Bronchial epithelial cell (primary cell): ENCODE measurements at regions not wholly inside any gene's neighbourhood (a gene's known extent, or its start where the extent isn't known, plus 50 kb on each side); places are given as distances from the start of the nearest gene placed in this dataset.

ENCODE experiments used
- DNase-seq: peaks from one replicate; pipeline ENCODE4 v3.0.0-alpha.2; 2010; ENCODE audit warnings: low read depth
- FAIRE-seq: peaks from 2 replicates; lab custom pipeline; 2011; peaks lifted over from hg19 to GRCh38; lab: Jason Lieb, UNC
- H3K27me3 ChIP-seq: 2 replicates; pipeline ENCODE4 v1.5.1; 2011; ENCODE audit warnings: low read length; ENCODE audit not compliant: control insufficient read depth, insufficient read depth
- H3K36me3 ChIP-seq: 2 replicates; pipeline ENCODE4 v1.5.1; 2011; ENCODE audit warnings: low read length; ENCODE audit not compliant: control insufficient read depth, insufficient read depth
- H3K4me3 ChIP-seq: 2 replicates; pipeline ENCODE4 v1.5.1; 2011; ENCODE audit warnings: mild to moderate bottlenecking, low read depth, low read length, control low read depth
- TF ChIP-seq, protein P1 (sequence below): IDR thresholded peaks from 2 replicates; pipeline ENCODE4 v1.5.1; 2011; ENCODE audit warnings: mild to moderate bottlenecking, moderate library complexity, low read length, control low read depth, inconsistent platforms; ENCODE audit not compliant: insufficient read depth, severe bottlenecking

DNA sequence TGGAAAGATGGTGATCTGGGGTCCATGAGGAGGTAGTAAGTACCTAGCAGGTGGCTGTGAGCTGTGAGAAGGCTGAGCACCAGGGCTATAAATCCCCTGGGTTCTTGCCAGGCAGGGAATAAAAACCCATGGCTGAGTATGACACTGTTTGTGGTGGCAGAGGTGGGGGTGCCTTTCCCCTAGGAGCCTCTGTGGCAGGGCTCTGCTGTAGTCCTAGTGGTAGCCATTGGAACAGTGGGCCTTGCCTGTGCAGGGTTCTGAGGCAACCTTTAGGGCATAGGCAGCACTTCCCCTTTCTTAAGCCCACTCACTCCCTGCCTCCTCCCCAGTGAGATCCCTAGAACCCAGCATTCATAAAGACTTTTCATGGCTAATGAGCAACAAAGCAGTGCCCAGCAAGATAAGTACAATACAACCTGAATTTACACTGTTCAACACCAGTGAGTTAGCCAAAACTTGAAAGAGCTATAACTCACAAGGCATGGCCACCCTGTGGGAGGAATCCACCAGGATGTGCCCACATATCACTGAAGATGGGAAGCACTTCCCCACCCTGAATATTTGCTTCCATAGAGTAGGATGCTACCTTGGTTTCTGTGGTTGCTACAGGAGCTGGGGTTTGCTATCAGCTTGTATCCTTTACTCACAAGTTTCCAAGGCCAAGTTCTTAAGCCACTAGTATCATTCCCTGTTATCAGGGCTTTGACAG, 100.9 kb upstream of the NEUROD1 start:
- FAIRE-seq (no peak), DNase-seq (no peak)
- Histone ChIP-seq H3K4me3 (no peak overlapping the region), H3K27me3 (no peaks in the 10 kb centered on the region), H3K36me3 (no peaks in the 10 kb centered on the region)
- TF ChIP-seq, protein P1, sequence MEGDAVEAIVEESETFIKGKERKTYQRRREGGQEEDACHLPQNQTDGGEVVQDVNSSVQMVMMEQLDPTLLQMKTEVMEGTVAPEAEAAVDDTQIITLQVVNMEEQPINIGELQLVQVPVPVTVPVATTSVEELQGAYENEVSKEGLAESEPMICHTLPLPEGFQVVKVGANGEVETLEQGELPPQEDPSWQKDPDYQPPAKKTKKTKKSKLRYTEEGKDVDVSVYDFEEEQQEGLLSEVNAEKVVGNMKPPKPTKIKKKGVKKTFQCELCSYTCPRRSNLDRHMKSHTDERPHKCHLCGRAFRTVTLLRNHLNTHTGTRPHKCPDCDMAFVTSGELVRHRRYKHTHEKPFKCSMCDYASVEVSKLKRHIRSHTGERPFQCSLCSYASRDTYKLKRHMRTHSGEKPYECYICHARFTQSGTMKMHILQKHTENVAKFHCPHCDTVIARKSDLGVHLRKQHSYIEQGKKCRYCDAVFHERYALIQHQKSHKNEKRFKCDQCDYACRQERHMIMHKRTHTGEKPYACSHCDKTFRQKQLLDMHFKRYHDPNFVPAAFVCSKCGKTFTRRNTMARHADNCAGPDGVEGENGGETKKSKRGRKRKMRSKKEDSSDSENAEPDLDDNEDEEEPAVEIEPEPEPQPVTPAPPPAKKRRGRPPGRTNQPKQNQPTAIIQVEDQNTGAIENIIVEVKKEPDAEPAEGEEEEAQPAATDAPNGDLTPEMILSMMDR = no peak

DNA sequence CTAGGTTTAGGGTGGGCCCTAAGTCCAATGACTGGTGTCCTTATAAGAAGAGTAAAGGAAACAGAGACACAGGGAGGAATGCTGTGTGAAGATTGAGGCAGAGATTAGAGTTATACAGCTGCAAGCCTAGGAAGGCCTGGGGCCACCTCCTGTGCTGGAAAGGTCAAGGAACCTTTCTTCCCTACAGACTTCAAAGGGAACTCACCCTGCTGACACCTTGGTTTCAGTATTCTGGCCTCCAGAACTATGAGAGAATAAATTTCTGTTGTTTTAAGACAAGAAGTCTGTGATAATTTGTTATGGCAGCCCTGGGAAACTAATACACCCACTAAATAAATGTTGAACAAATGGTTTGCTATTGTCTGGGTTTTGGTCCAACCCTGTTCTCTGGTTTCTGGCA, 102.3 kb upstream of the NEUROD1 start:
- TF ChIP-seq, protein P1 = no peak
- DNase-seq (no peak), FAIRE-seq (no peak)
- H3K4me3 ChIP-seq = no peak overlapping the region
- no peaks in the 10 kb centered on the region for H3K27me3 ChIP-seq
- H3K36me3 ChIP-seq = no peaks in the 10 kb centered on the region

- no peak for DNase-seq
- Histone ChIP-seq H3K27me3 (no peaks in the 10 kb centered on the region), H3K36me3 (no peaks in the 10 kb centered on the region), H3K4me3 (no peak overlapping the region)
- TF ChIP-seq, protein P1 = no peak
- no peak for FAIRE-seq
These were observed 104.2 kb upstream of the NEUROD1 start for GRCh38 chr2:181784556-181784955.

DNA sequence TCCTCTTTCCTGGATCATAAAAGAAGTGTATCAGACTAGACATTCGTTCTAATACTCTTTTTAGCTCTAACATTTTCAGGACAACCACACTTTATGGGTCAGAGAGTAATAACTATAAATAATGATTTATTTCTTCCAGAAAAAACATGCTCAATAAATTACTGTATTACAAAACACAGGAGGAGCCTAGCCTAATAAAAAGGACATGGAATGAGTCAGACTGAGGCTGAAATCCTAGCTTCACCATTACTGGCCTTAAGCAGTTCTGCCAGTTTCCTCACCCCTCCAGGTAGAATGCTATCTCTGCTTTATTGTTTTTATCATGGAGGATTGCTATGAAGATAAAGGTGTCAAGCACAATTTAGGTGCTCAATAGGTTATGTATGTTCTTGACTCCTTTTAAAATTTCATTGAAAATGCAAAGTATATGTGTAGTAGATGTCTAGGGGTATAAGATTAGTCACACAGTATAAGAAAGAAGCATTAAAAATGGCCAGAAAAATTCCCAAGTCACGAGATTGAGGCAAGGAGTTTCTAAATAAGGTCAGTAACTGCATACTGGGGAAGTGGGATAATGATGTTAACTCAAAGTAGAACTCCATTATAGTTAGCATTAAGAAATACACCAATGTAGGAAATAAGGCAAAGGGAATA, 105.5 kb upstream of the NEUROD1 start:
- no peaks in the 10 kb centered on the region for H3K36me3 ChIP-seq
- TF ChIP-seq, protein P1 = no peak
- DNase-seq (peak; percentile 92), FAIRE-seq (no peak)
- no peaks in the 10 kb centered on the region for H3K27me3 ChIP-seq
- no peak overlapping the region for H3K4me3 ChIP-seq

GRCh38 chr2:181786371-181787228, 104.9 kb upstream of the ITPRID2 start:
- DNase-seq (no peak), FAIRE-seq (peak; percentile 40)
- no peaks in the 10 kb centered on the region for H3K36me3 ChIP-seq
- H3K27me3 ChIP-seq = no peaks in the 10 kb centered on the region
- H3K4me3 ChIP-seq = no peak overlapping the region
- TF ChIP-seq, protein P1 = no peak
